Epithelial cell of proximal tubule (primary cell): ENCODE measurements at regions not wholly inside any gene's neighbourhood (a gene's known extent, or its start where the extent isn't known, plus 50 kb on each side); places are given as distances from the start of the nearest gene placed in this dataset.

Experiments used
- DNase-seq: peaks from one replicate; pipeline ENCODE4 v3.0.0-alpha.2; 2011; ENCODE audit warnings: low read depth
- H3K4me3 ChIP-seq: 2 replicates; pipeline ENCODE4 v1.5.1; 2011; ENCODE audit warnings: low read depth, mild to moderate bottlenecking, low read length
- CTCF ChIP-seq: conservative IDR thresholded peaks from 2 replicates; pipeline ENCODE4 v1.5.1; 2012; ENCODE audit warnings: low read depth, mild to moderate bottlenecking, low read length

- no peak for DNase-seq
- no peak overlapping the region for H3K4me3 ChIP-seq
- TF ChIP-seq CTCF, result no peak
Measured at GRCh38 chr4:100696531-100696930, 178.7 kb upstream of the EMCN start.

- no peak for TF ChIP-seq CTCF
- DNase-seq, result no peak
Measured at GRCh38 chr4:100695871-100696270, 178.0 kb upstream of the EMCN start.

GRCh38 chr4:100695039-100695654, 177.3 kb upstream of the EMCN start:
- DNase-seq, result no peak
- no peak overlapping the region for H3K4me3 ChIP-seq
- no peak for TF ChIP-seq CTCF

More at GRCh38 chr4:100695871-100696270, 178.0 kb upstream of the EMCN start:
- H3K4me3 ChIP-seq, result no peak overlapping the region

- TF ChIP-seq CTCF, result no peak
- no peak for DNase-seq
- no peak overlapping the region for H3K4me3 ChIP-seq
Measured at GRCh38 chr4:100694467-100694866, 176.6 kb upstream of the EMCN start.

- H3K4me3 ChIP-seq, result no peak overlapping the region
- no peak for TF ChIP-seq CTCF
- DNase-seq, result no peak
Measured at GRCh38 chr4:100690812-100691211, 173.0 kb upstream of the EMCN start.

- no peak for DNase-seq
- no peak for TF ChIP-seq CTCF
- H3K4me3 ChIP-seq, result no peak overlapping the region
Measured at GRCh38 chr4:100688368-100688767, 170.5 kb upstream of the EMCN start.

GRCh38 chr4:100682477-100683218, 164.8 kb upstream of the EMCN start:
- no peak for DNase-seq
- H3K4me3 ChIP-seq, result no peak overlapping the region
- TF ChIP-seq CTCF, result no peak
